ENCODE measurements at regions not wholly inside any gene's neighbourhood (a gene's known extent, or its start where the extent isn't known, plus 50 kb on each side); places are given as distances from the start of the nearest gene placed in this dataset.

- Histone ChIP-seq H3K27ac (no peak overlapping the region), H3K36me3 (no peaks in the 10 kb centered on the region), H3K9me3 (ENCODE audit: severe bottlenecking) (no peaks in the 10 kb centered on the region), H3K27me3 (ENCODE audit: insufficient read depth, low read depth, severe bottlenecking) (no peaks in the 10 kb centered on the region), H3K4me3 (ENCODE audit: low read depth, low read length) (no peak overlapping the region)
- no peak for TF ChIP-seq CTCF (IDR thresholded peaks at IDR 0.05; ENCODE audit: low read depth, low read length)
- DNase-seq, result no peak
Measured at GRCh38 chr4:126346654-126347053, 1031.9 kb downstream of the FAT4 start.

- Histone ChIP-seq H3K4me3 (ENCODE audit: low read depth, low read length) (no peak overlapping the region), H3K27ac (no peak overlapping the region), H3K36me3 (no peaks in the 10 kb centered on the region), H3K9me3 (ENCODE audit: severe bottlenecking) (no peaks in the 10 kb centered on the region), H3K27me3 (ENCODE audit: insufficient read depth, low read depth, severe bottlenecking) (no peaks in the 10 kb centered on the region)
- no peak for TF ChIP-seq CTCF (IDR thresholded peaks at IDR 0.05; ENCODE audit: low read depth, low read length)
- no peak for DNase-seq
Measured at GRCh38 chr4:126354784-126355183, 1040.0 kb downstream of the FAT4 start.

GRCh38 chr4:126358041-126358440, 1043.3 kb downstream of the FAT4 start:
- Histone ChIP-seq H3K27me3 (ENCODE audit: insufficient read depth, low read depth, severe bottlenecking) (no peaks in the 10 kb centered on the region), H3K36me3 (no peaks in the 10 kb centered on the region), H3K27ac (no peak overlapping the region), H3K9me3 (ENCODE audit: severe bottlenecking) (no peaks in the 10 kb centered on the region), H3K4me3 (ENCODE audit: low read depth, low read length) (no peak overlapping the region)
- TF ChIP-seq CTCF (IDR thresholded peaks at IDR 0.05; ENCODE audit: low read depth, low read length), result no peak
- no peak for DNase-seq

- Histone ChIP-seq H3K27me3 (ENCODE audit: insufficient read depth, low read depth, severe bottlenecking) (no peaks in the 10 kb centered on the region), H3K9me3 (ENCODE audit: severe bottlenecking) (no peaks in the 10 kb centered on the region), H3K36me3 (no peaks in the 10 kb centered on the region), H3K4me3 (ENCODE audit: low read depth, low read length) (no peak overlapping the region), H3K27ac (no peak overlapping the region)
- no peak for DNase-seq
- no peak for TF ChIP-seq CTCF (IDR thresholded peaks at IDR 0.05; ENCODE audit: low read depth, low read length)
Measured at GRCh38 chr4:126361287-126361686, 1046.5 kb downstream of the FAT4 start.

GRCh38 chr4:126364311-126364911, 1049.7 kb downstream of the FAT4 start:
- H3K36me3 ChIP-seq, result no peaks in the 10 kb centered on the region
- H3K27me3 ChIP-seq (ENCODE audit: insufficient read depth, low read depth, severe bottlenecking), result no peaks in the 10 kb centered on the region
- H3K27ac ChIP-seq, result no peak overlapping the region
- no peak for DNase-seq
- no peak for TF ChIP-seq CTCF (IDR thresholded peaks at IDR 0.05; ENCODE audit: low read depth, low read length)
- H3K4me3 ChIP-seq (ENCODE audit: low read depth, low read length), result no peak overlapping the region
- H3K9me3 ChIP-seq (ENCODE audit: severe bottlenecking), result no peaks in the 10 kb centered on the region

- H3K9me3 ChIP-seq (ENCODE audit: severe bottlenecking), result no peaks in the 10 kb centered on the region
- H3K4me3 ChIP-seq (ENCODE audit: low read depth, low read length), result no peak overlapping the region
- H3K27ac ChIP-seq, result no peak overlapping the region
- H3K27me3 ChIP-seq (ENCODE audit: insufficient read depth, low read depth, severe bottlenecking), result no peaks in the 10 kb centered on the region
- H3K36me3 ChIP-seq, result no peaks in the 10 kb centered on the region
- TF ChIP-seq CTCF (IDR thresholded peaks at IDR 0.05; ENCODE audit: low read depth, low read length), result no peak
- no peak for DNase-seq
Measured at GRCh38 chr4:126369076-126369475, 1054.3 kb downstream of the FAT4 start.
